KMS-11 (cell line): ENCODE measurements at regions not wholly inside any gene's neighbourhood (a gene's known extent, or its start where the extent isn't known, plus 50 kb on each side); places are given as distances from the start of the nearest gene placed in this dataset.

ENCODE experiments used
- H2AFZ ChIP-seq: fragments of 200-600 bp; sonication (generic); 2 replicates; pipeline ENCODE4 v1.6.1; 2016; ENCODE audit warnings: antibody characterized with exemption, mixed run types, low read depth
- H3K27ac ChIP-seq: fragments of 200-600 bp; sonication (generic); 2 replicates; pipeline ENCODE4 v1.6.1; 2016; ENCODE audit warnings: mild to moderate bottlenecking, mixed run types
- H3K27me3 ChIP-seq: fragments of 200-600 bp; sonication (generic); 2 replicates; pipeline ENCODE4 v1.6.1; 2017; ENCODE audit warnings: mild to moderate bottlenecking, low read depth, mixed run types, moderate library complexity; ENCODE audit not compliant: insufficient read depth
- H3K36me3 ChIP-seq: fragments of 200-600 bp; sonication (generic); 2 replicates; pipeline ENCODE4 v1.6.1; 2017; ENCODE audit warnings: mild to moderate bottlenecking, mixed run types; ENCODE audit not compliant: insufficient read depth
- H3K4me1 ChIP-seq: fragments of 200-600 bp; sonication (generic); 2 replicates; pipeline ENCODE4 v1.6.1; 2016; ENCODE audit warnings: mild to moderate bottlenecking, low read depth, mixed run types; ENCODE audit not compliant: poor library complexity, severe bottlenecking
- H3K4me2 ChIP-seq: fragments of 200-600 bp; sonication (generic); 2 replicates; pipeline ENCODE4 v1.7.0; 2016; ENCODE audit warnings: mild to moderate bottlenecking, mixed run types
- H3K4me3 ChIP-seq: fragments of 200-600 bp; sonication (generic); IDR thresholded peaks from 2 replicates; pipeline ENCODE4 v1.6.1; 2017; ENCODE audit warnings: low read depth, low read length, mixed read lengths; ENCODE audit not compliant: insufficient read depth
- H3K79me2 ChIP-seq: fragments of 200-600 bp; sonication (generic); 2 replicates; pipeline ENCODE4 v1.6.1; 2016; ENCODE audit warnings: low read depth, mixed run types; ENCODE audit not compliant: insufficient read depth
- H3K9ac ChIP-seq: fragments of 200-600 bp; sonication (generic); 2 replicates; pipeline ENCODE4 v1.6.1; 2016; ENCODE audit warnings: mild to moderate bottlenecking, mixed run types
- H4K20me1 ChIP-seq: fragments of 200-600 bp; sonication (generic); 2 replicates; pipeline ENCODE4 v1.6.1; 2016; ENCODE audit warnings: mild to moderate bottlenecking, mixed run types; ENCODE audit not compliant: insufficient read depth
- CTCF ChIP-seq: fragments of 200-600 bp; sonication (generic); conservative IDR thresholded peaks from 2 replicates; pipeline ENCODE4 v1.6.1; 2017; ENCODE audit warnings: low read depth, mild to moderate bottlenecking, antibody characterized with exemption, low read length, moderate library complexity, mixed read lengths

- H3K79me2 ChIP-seq = no peaks in the 10 kb centered on the region
- no peak overlapping the region for H3K9ac ChIP-seq
- no peaks in the 10 kb centered on the region for H3K36me3 ChIP-seq
- no peak overlapping the region for H3K4me2 ChIP-seq
- no peaks in the 10 kb centered on the region for H4K20me1 ChIP-seq
- H3K4me1 ChIP-seq = no peaks in the 10 kb centered on the region
- no peaks in the 10 kb centered on the region for H3K27me3 ChIP-seq
- H2AFZ ChIP-seq = no peak overlapping the region
- no peak for TF ChIP-seq CTCF
- no peak overlapping the region for H3K4me3 ChIP-seq
- no peak overlapping the region for H3K27ac ChIP-seq
Measured at GRCh38 chr5:21087766-21088165, 1099.8 kb upstream of the CDH18 start.

- H3K4me1 ChIP-seq = no peaks in the 10 kb centered on the region
- no peak overlapping the region for H2AFZ ChIP-seq
Measured at GRCh38 chr5:21085791-21086190, 1097.8 kb upstream of the CDH18 start.

DNA sequence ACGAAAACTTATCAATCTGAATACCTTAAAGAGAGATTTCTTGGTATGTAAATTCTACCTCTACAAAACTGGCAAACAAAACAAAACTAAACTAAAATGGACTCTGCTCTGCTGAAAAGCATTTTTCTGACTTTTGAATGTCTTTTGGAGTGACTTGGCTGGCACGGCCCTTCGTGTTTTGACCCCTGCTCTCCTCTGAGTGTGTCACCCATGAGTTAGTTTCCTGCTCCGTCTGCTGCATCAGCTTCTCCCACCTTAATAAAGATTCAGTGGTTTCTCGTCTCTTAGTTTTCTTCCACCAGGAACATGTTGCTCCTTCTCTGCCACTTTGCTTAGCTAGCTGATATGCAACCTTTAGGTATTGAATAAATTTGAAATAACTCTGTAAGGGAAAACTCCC is 1084.0 kb upstream of the CDH18 start:
- no peaks in the 10 kb centered on the region for H3K27me3 ChIP-seq
- no peak for TF ChIP-seq CTCF
- no peak overlapping the region for H2AFZ ChIP-seq
- no peaks in the 10 kb centered on the region for H3K79me2 ChIP-seq
- no peak overlapping the region for H3K4me3 ChIP-seq
- no peaks in the 10 kb centered on the region for H3K36me3 ChIP-seq
- no peak overlapping the region for H3K27ac ChIP-seq
- H4K20me1 ChIP-seq = no peaks in the 10 kb centered on the region
- H3K4me1 ChIP-seq = no peaks in the 10 kb centered on the region
- H3K4me2 ChIP-seq = no peak overlapping the region
- H3K9ac ChIP-seq = no peak overlapping the region

More at GRCh38 chr5:21085791-21086190, 1097.8 kb upstream of the CDH18 start:
- TF ChIP-seq CTCF = no peak
- Histone ChIP-seq H4K20me1 (no peaks in the 10 kb centered on the region), H3K36me3 (no peaks in the 10 kb centered on the region), H3K4me3 (no peak overlapping the region), H3K9ac (no peak overlapping the region), H3K27ac (no peak overlapping the region), H3K79me2 (no peaks in the 10 kb centered on the region), H3K27me3 (no peaks in the 10 kb centered on the region), H3K4me2 (no peak overlapping the region)

DNA sequence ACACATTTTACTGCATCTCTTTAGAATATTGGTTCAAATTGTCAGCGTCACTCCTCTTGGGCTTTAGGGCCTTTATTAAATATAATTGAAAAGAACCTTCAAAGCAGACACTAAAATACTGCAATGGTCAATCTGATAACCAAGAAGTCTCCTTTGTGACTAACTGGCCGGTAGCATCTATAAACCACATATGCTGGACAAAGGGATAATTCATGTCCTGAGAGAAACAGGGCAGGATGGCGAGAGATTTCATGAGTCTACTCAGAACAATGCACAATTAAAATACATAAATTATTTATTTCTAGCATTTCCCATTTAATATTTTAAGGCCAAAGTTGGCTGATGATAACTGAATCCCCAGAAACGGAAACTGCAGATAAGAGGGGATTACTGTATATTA is 1083.4 kb upstream of the CDH18 start:
- H3K9ac ChIP-seq = no peak overlapping the region
- TF ChIP-seq CTCF = no peak
- no peaks in the 10 kb centered on the region for H3K4me1 ChIP-seq
- H3K79me2 ChIP-seq = no peaks in the 10 kb centered on the region
- no peaks in the 10 kb centered on the region for H3K36me3 ChIP-seq
- no peaks in the 10 kb centered on the region for H4K20me1 ChIP-seq
- H3K27me3 ChIP-seq = no peaks in the 10 kb centered on the region
- no peak overlapping the region for H3K27ac ChIP-seq
- H2AFZ ChIP-seq = no peak overlapping the region
- H3K4me3 ChIP-seq = no peak overlapping the region
- H3K4me2 ChIP-seq = no peak overlapping the region

- no peaks in the 10 kb centered on the region for H3K4me1 ChIP-seq
- H3K4me3 ChIP-seq = no peak overlapping the region
- H3K36me3 ChIP-seq = no peaks in the 10 kb centered on the region
- H3K27ac ChIP-seq = no peak overlapping the region
- H3K27me3 ChIP-seq = no peaks in the 10 kb centered on the region
- H3K9ac ChIP-seq = no peak overlapping the region
- no peaks in the 10 kb centered on the region for H3K79me2 ChIP-seq
- no peaks in the 10 kb centered on the region for H4K20me1 ChIP-seq
- no peak for TF ChIP-seq CTCF
- no peak overlapping the region for H2AFZ ChIP-seq
- H3K4me2 ChIP-seq = no peak overlapping the region
Measured at GRCh38 chr5:21070858-21071257, 1082.9 kb upstream of the CDH18 start.
